Thymus (tissue), 11 donors: ENCODE measurements at regions not wholly inside any gene's neighbourhood (a gene's known extent, or its start where the extent isn't known, plus 50 kb on each side); places are given as distances from the start of the nearest gene placed in this dataset.

Source experiments
- DNase-seq, 9 donors: peaks; one replicate each; pipeline ENCODE4 v3.0.0-alpha.2; 2013; ENCODE audit warnings: low spot score in 9 of 9, low read depth in 6 of 9, missing footprints in 1 of 9
- H3K27ac ChIP-seq, 2 donors: one replicate each; pipeline ENCODE4 v1.5.1; 2013; ENCODE audit warnings: control low read depth in 1 of 2, low read depth in 1 of 2, low read length in 1 of 2, mild to moderate bottlenecking in 1 of 2, moderate library complexity in 1 of 2
- H3K27me3 ChIP-seq, 2 donors: one replicate each; pipeline ENCODE4 v1.5.1; 2013; ENCODE audit warnings: low read length in 1 of 2; ENCODE audit not compliant: control insufficient read depth in 2 of 2, insufficient read depth in 1 of 2
- H3K36me3 ChIP-seq, 2 donors: one replicate each; pipeline ENCODE4 v1.5.1; 2013; ENCODE audit warnings: low read length in 1 of 2, mild to moderate bottlenecking in 1 of 2, moderate library complexity in 1 of 2; ENCODE audit not compliant: control insufficient read depth in 2 of 2, insufficient read depth in 2 of 2
- H3K4me1 ChIP-seq, 2 donors: one replicate each; pipeline ENCODE4 v1.5.1; 2013; ENCODE audit warnings: low read length in 2 of 2; ENCODE audit not compliant: control insufficient read depth in 2 of 2, insufficient read depth in 2 of 2
- H3K4me3 ChIP-seq, 2 donors: one replicate each; pipeline ENCODE4 v1.5.1; 2013; ENCODE audit warnings: low read length in 2 of 2, control low read depth in 1 of 2, mild to moderate bottlenecking in 1 of 2
- H3K9me3 ChIP-seq, 2 donors: one replicate each; pipeline ENCODE4 v1.5.1; 2013; ENCODE audit warnings: low read length in 1 of 2, mild to moderate bottlenecking in 1 of 2; ENCODE audit not compliant: control insufficient read depth in 2 of 2, insufficient read depth in 1 of 2
- WGBS: extraction: QIAGEN DNeasy Blood & Tissue Kit; methylation state at CpG from one replicate; pipeline ENCODE4 v1.1.7; 2013; 5-methylcytosine and 5-hydroxymethylcytosine counted together
- donor health status: healthy.

DNA sequence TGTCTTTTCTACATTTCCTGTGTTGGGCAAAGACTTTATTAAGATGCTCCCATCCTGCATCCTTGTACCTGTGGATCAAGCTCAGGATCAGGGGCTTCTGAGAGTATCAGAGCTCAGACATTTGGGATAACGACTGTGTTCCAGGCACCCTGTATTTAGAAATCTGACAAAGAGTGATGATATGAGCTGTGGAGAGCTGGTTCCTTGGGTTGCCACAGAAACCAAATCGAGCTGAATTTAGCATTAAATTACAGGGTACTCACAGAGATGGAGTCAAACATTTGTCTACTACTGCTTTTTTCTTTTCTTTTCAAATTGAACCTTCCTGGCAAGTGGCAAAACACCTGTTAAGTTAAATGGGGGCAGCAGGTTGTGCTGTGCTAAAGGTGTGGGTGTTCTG is 110.6 kb downstream of the XCL2 start:
- no peak overlapping the region for H3K27ac ChIP-seq
- H3K27me3 ChIP-seq: no peaks in the 10 kb centered on the region
- DNase-seq: no peak
- WGBS: 96% methylated on average over 2 of the region's 2 CpGs
- H3K36me3 ChIP-seq: no peaks in the 10 kb centered on the region
- no peaks in the 10 kb centered on the region for H3K9me3 ChIP-seq
- H3K4me1 ChIP-seq: no peaks in the 10 kb centered on the region
- H3K4me3 ChIP-seq: no peak overlapping the region

DNA sequence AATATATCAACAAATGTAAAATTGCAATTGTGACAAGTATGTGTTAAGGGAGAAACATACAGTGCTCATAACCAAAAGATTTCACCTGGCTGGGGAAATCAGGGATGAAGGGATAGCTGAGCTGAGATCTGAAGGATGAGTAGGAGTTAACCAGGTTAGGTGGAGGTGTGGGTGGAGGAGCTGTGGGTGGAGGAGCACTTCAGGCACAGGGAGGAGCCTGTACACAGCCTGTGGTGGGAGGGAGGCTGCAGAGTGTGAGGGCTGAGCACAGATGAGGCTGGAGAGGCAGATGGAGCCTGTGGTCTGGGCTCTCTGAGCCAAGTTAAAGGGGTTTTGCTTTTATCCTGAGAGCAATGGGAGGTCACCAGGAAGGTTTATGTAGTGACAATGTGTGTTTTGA is 111.9 kb downstream of the XCL2 start:
- DNase-seq: no peak
- no peaks in the 10 kb centered on the region for H3K9me3 ChIP-seq
- no peaks in the 10 kb centered on the region for H3K4me1 ChIP-seq
- H3K27ac ChIP-seq: no peak overlapping the region
- H3K36me3 ChIP-seq: no peaks in the 10 kb centered on the region
- H3K4me3 ChIP-seq: no peak overlapping the region
- H3K27me3 ChIP-seq: no peaks in the 10 kb centered on the region

DNA sequence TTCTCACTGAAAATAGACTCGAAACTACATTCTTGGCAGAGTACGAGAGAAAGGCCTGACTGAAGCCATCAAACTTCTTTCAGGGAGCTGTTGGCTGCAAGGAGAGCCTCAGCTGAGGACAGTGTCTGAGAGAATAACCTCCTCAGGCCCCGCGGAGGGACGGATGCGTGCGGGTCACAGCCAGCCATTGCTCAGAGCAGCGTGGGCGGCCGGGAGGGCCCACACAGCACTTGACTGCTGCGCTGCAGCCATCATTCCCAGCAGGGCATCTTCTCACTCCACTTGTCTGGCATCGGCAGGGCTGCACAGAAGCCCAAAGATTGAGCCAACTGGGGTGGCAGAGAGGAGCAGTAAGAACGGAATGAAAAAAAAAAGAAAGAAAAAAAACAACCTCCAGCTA is 113.5 kb downstream of the XCL2 start:
- Histone ChIP-seq H3K4me3 (no peak overlapping the region), H3K27ac (no peak overlapping the region), H3K4me1 (no peaks in the 10 kb centered on the region), H3K9me3 (no peaks in the 10 kb centered on the region), H3K36me3 (no peaks in the 10 kb centered on the region), H3K27me3 (no peaks in the 10 kb centered on the region)
- 96% methylated on average over 13 of the region's 13 CpGs for WGBS
- DNase-seq: no peak

DNA sequence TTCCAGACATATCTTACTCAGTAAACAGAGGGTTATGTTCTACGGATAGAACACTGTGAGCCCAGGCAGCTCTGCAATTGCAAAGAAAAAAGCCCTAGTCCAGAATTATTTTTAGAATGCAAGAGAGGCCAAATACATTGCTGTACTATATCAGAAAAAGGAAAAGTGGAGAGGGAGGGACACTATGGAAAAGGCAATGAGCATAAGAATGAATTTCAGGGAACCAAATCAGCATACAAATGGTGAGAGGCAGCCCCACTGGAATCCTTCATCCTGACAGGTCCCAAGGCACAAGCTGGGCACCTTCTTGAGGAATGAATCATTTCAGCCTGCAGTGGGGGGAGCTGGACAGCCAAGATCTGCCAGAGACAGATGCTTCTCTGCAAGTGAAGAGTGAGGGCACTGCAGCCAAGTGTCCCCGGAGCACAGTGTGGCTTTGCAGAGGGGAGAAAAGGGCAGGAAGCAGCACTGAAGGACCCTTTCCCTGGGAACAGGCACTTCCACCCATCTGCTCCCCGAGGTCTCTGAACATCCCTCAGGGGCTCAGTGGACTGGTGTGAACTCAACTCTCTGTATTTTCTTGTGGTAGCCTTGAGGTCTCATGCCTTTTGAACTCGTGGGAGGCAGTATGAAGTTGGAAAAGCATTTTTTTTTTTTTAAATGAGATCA is 115.6 kb downstream of the XCL2 start:
- no peak overlapping the region for H3K4me3 ChIP-seq
- no peak for DNase-seq
- H3K27me3 ChIP-seq: no peaks in the 10 kb centered on the region
- H3K36me3 ChIP-seq: no peaks in the 10 kb centered on the region
- H3K9me3 ChIP-seq: no peaks in the 10 kb centered on the region
- 81% methylated on average over 4 of the region's 4 CpGs for WGBS
- H3K27ac ChIP-seq: no peak overlapping the region
- H3K4me1 ChIP-seq: no peaks in the 10 kb centered on the region

DNA sequence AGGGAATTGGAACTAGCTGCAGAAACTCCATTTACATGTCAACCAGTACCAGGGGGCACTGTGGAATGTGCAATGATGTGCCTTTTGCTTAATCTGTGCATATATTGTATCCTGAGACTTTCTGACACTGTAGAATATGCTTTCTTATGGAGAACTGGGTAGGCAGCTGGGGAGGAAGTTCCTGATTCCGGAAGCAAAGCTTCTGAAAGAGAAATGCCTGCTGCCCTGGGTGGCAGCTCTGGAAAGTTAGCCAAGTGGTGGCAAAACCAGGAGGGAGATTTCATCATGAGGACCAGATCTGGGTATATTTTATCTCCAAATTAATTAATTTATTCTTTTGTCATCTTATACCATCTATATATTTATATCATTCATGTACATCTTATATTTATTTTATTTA is 116.7 kb downstream of the XCL2 start:
- Histone ChIP-seq H3K4me3 (no peak overlapping the region), H3K27ac (no peak overlapping the region), H3K4me1 (no peaks in the 10 kb centered on the region), H3K9me3 (no peaks in the 10 kb centered on the region), H3K36me3 (no peaks in the 10 kb centered on the region), H3K27me3 (no peaks in the 10 kb centered on the region)
- DNase-seq: no peak
- WGBS: 41% methylated on average over 1 of the region's 1 CpG

DNA sequence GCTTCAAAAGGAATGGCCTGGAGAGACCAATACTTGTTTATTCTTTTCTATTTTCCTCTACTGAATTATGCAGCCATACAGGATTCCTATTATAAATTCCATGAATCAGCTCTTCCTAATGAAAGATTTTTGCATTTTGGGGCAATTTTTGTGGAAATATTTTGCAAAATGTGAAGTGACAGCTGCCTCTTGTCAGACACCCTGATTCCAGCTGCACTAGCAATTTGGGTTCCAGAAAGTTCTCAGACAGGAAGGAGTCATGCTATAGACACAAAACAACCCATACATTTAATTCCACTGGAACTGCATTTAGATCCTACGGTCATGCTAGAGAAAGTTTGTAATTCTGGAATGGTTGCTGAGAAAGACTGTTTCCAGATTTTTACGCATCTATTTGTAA is 119.5 kb downstream of the XCL2 start:
- no peaks in the 10 kb centered on the region for H3K36me3 ChIP-seq
- no peaks in the 10 kb centered on the region for H3K27me3 ChIP-seq
- H3K4me3 ChIP-seq: no peak overlapping the region
- H3K27ac ChIP-seq: no peak overlapping the region
- H3K9me3 ChIP-seq: no peaks in the 10 kb centered on the region
- DNase-seq: no peak
- no peaks in the 10 kb centered on the region for H3K4me1 ChIP-seq
- WGBS: 99% methylated on average over 2 of the region's 2 CpGs

DNA sequence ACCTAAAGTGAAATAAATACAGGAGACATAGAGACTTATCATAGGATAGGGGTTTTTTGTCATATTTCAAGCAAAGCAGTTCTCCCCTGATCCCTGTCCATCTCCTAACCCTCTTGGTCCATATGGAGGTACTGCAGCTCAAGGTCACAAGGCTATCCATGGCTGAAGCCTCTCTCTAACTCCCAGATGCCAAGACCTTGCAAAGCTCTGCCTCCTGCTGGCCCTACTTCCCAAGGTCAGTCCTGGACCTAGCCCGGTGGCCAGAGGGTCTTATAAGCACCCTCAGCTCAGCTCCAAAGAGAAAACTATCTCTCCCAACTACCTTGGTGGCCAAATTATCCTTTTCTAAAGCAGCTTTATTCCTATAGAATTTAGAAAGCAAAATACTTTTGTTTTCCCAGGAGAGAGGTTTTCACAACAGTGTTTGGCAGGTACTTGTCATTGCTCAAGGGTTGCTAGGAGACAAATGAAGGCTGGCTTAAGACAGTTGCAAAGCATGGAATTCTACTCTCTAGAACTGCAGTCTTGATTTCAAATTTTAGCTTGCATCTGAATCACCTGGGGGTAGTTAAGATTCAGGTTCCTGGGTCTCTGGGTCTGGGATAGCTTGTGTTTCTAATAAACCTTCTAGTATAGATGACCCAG is 121.5 kb downstream of the XCL2 start:
- H3K27me3 ChIP-seq: no peaks in the 10 kb centered on the region
- no peak overlapping the region for H3K4me3 ChIP-seq
- no peak for DNase-seq
- no peaks in the 10 kb centered on the region for H3K36me3 ChIP-seq
- H3K9me3 ChIP-seq: no peaks in the 10 kb centered on the region
- no peak overlapping the region for H3K27ac ChIP-seq
- 93% methylated on average over 1 of the region's 1 CpG for WGBS
- H3K4me1 ChIP-seq: no peaks in the 10 kb centered on the region

DNA sequence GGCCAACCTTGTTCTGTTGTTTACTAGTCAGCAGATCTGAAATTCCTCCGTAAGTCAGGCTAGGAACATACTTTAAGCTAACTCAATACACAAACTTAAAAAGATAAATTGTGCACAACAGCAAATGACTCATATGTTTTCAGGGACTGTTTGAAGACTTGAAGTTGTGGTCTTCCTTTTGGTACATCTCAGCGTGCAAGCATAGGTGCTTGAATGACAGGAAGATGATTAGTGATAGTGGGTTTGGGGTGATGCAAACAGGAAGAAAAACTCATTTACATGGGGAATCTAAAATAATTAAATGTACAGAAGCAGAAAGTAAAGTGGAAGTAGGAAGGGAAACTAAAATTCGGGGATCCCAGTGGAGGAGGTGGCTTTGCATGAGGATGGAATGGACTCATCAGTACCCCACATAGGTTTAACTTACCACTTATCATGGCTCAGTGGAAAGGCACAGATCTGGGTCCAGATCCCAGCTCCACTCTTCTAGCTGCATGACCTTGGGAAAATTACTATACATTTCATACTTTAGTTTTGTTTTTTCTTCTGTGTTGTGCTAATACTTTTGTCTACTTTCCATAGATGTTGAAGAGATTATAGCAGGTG is 122.3 kb downstream of the XCL2 start:
- H3K27ac ChIP-seq: no peak overlapping the region
- 66% methylated on average over 3 of the region's 3 CpGs for WGBS

DNA sequence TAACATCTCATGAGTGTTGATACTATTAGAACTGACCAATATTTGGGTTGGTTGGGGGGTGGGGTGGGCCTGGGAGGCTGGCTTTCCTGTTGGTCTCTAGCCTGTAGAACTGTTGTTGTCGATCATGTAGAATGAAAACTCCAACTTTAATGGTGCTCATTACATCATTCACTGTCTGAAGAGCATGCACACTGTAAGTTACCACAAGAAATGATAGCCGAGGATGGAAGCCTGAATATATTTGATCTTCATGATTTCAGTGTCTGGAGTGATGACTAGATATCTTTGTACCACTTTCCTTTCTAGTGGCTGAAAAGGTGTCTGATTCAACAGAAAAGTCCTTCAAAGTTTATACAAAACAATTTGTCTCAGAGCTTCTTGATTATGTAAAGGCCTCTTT is 123.6 kb downstream of the XCL2 start:
- WGBS: 90% methylated on average over 2 of the region's 2 CpGs
- no peaks in the 10 kb centered on the region for H3K36me3 ChIP-seq
- H3K27ac ChIP-seq: no peak overlapping the region
- H3K4me3 ChIP-seq: no peak overlapping the region
- H3K4me1 ChIP-seq: no peaks in the 10 kb centered on the region
- H3K27me3 ChIP-seq: no peaks in the 10 kb centered on the region
- DNase-seq: no peak
- no peaks in the 10 kb centered on the region for H3K9me3 ChIP-seq

More for the DNA sequence above, 122.3 kb downstream of the XCL2 start:
- DNase-seq: peak in 1 of 9 donors; percentile 46
- no peaks in the 10 kb centered on the region for H3K27me3 ChIP-seq
- H3K9me3 ChIP-seq: no peaks in the 10 kb centered on the region
- no peaks in the 10 kb centered on the region for H3K36me3 ChIP-seq
- no peak overlapping the region for H3K4me3 ChIP-seq
- H3K4me1 ChIP-seq: no peaks in the 10 kb centered on the region
